Vagina (tissue), 2 donors: ENCODE measurements at regions not wholly inside any gene's neighbourhood (a gene's known extent, or its start where the extent isn't known, plus 50 kb on each side); places are given as distances from the start of the nearest gene placed in this dataset.
A peak's percentile ranks its signal among the peaks of the same experiment; 100 is the strongest.

Experiments
- DNase-seq, 2 donors: peaks; one replicate each; pipeline ENCODE4 v3.0.0-alpha.2; 2017; ENCODE audit errors: extremely low spot score in 2 of 2
- H3K27ac ChIP-seq: fragments of 200-600 bp; sonication (generic); one replicate; pipeline ENCODE4 v1.5.1; 2019
- H3K27me3 ChIP-seq: fragments of 200-600 bp; sonication (generic); one replicate; pipeline ENCODE4 v1.5.1; 2019
- H3K36me3 ChIP-seq, 2 donors: fragments of 200-600 bp; sonication (generic); one replicate each; pipeline ENCODE4 v1.5.1; 2017 to 2019
- H3K4me1 ChIP-seq: fragments of 200-600 bp; sonication (generic); one replicate; pipeline ENCODE4 v1.5.1; 2019
- H3K4me3 ChIP-seq, 2 donors: fragments of 200-600 bp; sonication (generic); 1 replicate in 1 of 2; 2 replicates in 1 of 2; pipeline ENCODE4 v1.5.1; 2016 to 2019
- H3K9me3 ChIP-seq: fragments of 200-600 bp; sonication (generic); one replicate; pipeline ENCODE4 v1.5.1; 2019
- CTCF ChIP-seq, 3 experiments: fragments of 450-650 bp in 2 of 3; fragments of 200-600 bp in 1 of 3; sonication (generic) in 1 of 3; IDR thresholded peaks; one replicate each; pipeline ENCODE4 v1.5.1; 2017 to 2019; ENCODE audit warnings: antibody characterized with exemption in 3 of 3, mild to moderate bottlenecking in 2 of 3, moderate library complexity in 2 of 3
- POLR2A ChIP-seq, 2 donors: fragments of 450-650 bp; IDR thresholded peaks; one replicate each; pipeline ENCODE4 v1.6.1; 2017; ENCODE audit warnings: antibody characterized with exemption in 2 of 2, mild to moderate bottlenecking in 2 of 2, moderate library complexity in 2 of 2
- POLR2AphosphoS5 ChIP-seq, 2 donors: sonication (generic); formaldehyde crosslinking; IDR thresholded peaks; one replicate each; pipeline ENCODE4 v1.9.0; 2017; ENCODE audit warnings: antibody characterized with exemption in 2 of 2, mild to moderate bottlenecking in 2 of 2, low read depth in 1 of 2; ENCODE audit not compliant: insufficient read depth in 1 of 2
- intact Hi-C: fragments of 100-400 bp; cut with DNase I; formaldehyde crosslinking; loops from one replicate; pipeline ENCODE4 v1.15.1; 2023

- Histone ChIP-seq H3K4me1 (no peaks in the 10 kb centered on the region), H3K27ac (no peak overlapping the region), H3K4me3 (no peak overlapping the region), H3K9me3 (no peaks in the 10 kb centered on the region), H3K27me3 (no peaks in the 10 kb centered on the region), H3K36me3 (no peaks in the 10 kb centered on the region)
- no peak for DNase-seq
- TF ChIP-seq CTCF (IDR thresholded peaks at IDR 0.05) (no peak), POLR2A (IDR thresholded peaks at IDR 0.05) (no peak), POLR2AphosphoS5 (IDR thresholded peaks at IDR 0.05; ENCODE audit: insufficient read depth in 1 of 2, low read depth in 1 of 2) (no peak)
- intact Hi-C loops, result no loop called here
These were observed 88.4 kb upstream of the TMEM132C start for GRCh38 chr12:128178565-128178964.

- no peak overlapping the region for H3K4me3 ChIP-seq
These were observed 88.0 kb upstream of the TMEM132C start for GRCh38 chr12:128178966-128179365.

GRCh38 chr12:128180166-128180565, 86.8 kb upstream of the TMEM132C start:
- Histone ChIP-seq H3K27me3 (no peaks in the 10 kb centered on the region), H3K27ac (no peak overlapping the region), H3K36me3 (no peaks in the 10 kb centered on the region), H3K4me1 (no peaks in the 10 kb centered on the region), H3K4me3 (no peak overlapping the region), H3K9me3 (no peaks in the 10 kb centered on the region)
- no peak for DNase-seq
- intact Hi-C loops, result no loop called here
- TF ChIP-seq POLR2AphosphoS5 (IDR thresholded peaks at IDR 0.05; ENCODE audit: insufficient read depth in 1 of 2, low read depth in 1 of 2) (no peak), CTCF (IDR thresholded peaks at IDR 0.05) (no peak), POLR2A (IDR thresholded peaks at IDR 0.05) (no peak)

More at GRCh38 chr12:128178966-128179365, 88.0 kb upstream of the TMEM132C start:
- H3K36me3 ChIP-seq, result no peaks in the 10 kb centered on the region
- H3K27me3 ChIP-seq, result no peaks in the 10 kb centered on the region
- DNase-seq, result no peak
- TF ChIP-seq CTCF (IDR thresholded peaks at IDR 0.05) (no peak), POLR2A (IDR thresholded peaks at IDR 0.05) (no peak), POLR2AphosphoS5 (IDR thresholded peaks at IDR 0.05; ENCODE audit: insufficient read depth in 1 of 2, low read depth in 1 of 2) (no peak)
- no peaks in the 10 kb centered on the region for H3K9me3 ChIP-seq
- H3K4me1 ChIP-seq, result no peaks in the 10 kb centered on the region
- intact Hi-C loops, result no loop called here
- H3K27ac ChIP-seq, result no peak overlapping the region

- Histone ChIP-seq H3K4me3 (no peak overlapping the region), H3K36me3 (no peaks in the 10 kb centered on the region), H3K27me3 (no peaks in the 10 kb centered on the region), H3K9me3 (no peaks in the 10 kb centered on the region), H3K4me1 (no peaks in the 10 kb centered on the region), H3K27ac (no peak overlapping the region)
- intact Hi-C loops, result no loop called here
- TF ChIP-seq POLR2AphosphoS5 (IDR thresholded peaks at IDR 0.05; ENCODE audit: insufficient read depth in 1 of 2, low read depth in 1 of 2) (no peak), CTCF (IDR thresholded peaks at IDR 0.05) (no peak), POLR2A (IDR thresholded peaks at IDR 0.05) (no peak)
- no peak for DNase-seq
These were observed 76.9 kb upstream of the TMEM132C start for GRCh38 chr12:128190052-128190451.

GRCh38 chr12:128190614-128191013, 76.4 kb upstream of the TMEM132C start:
- no peaks in the 10 kb centered on the region for H3K9me3 ChIP-seq
- H3K4me3 ChIP-seq, result no peak overlapping the region
- intact Hi-C loops, result no loop called here
- no peak for TF ChIP-seq POLR2A (IDR thresholded peaks at IDR 0.05)
- TF ChIP-seq CTCF (IDR thresholded peaks at IDR 0.05), result peak in 1 of 3 experiments; percentile 10
- TF ChIP-seq POLR2AphosphoS5 (IDR thresholded peaks at IDR 0.05; ENCODE audit: insufficient read depth in 1 of 2, low read depth in 1 of 2), result no peak
- DNase-seq, result no peak
- no peak overlapping the region for H3K27ac ChIP-seq
- no peaks in the 10 kb centered on the region for H3K4me1 ChIP-seq
- no peaks in the 10 kb centered on the region for H3K36me3 ChIP-seq
- H3K27me3 ChIP-seq, result no peaks in the 10 kb centered on the region
